ENCODE measurements at regions not wholly inside any gene's neighbourhood (a gene's known extent, or its start where the extent isn't known, plus 50 kb on each side); places are given as distances from the start of the nearest gene placed in this dataset.

GRCh38 chr12:125519026-125519651, 453.9 kb downstream of the AACS start:
- TF ChIP-seq CTCF (IDR thresholded peaks at IDR 0.05; ENCODE audit: low read length, missing control alignments) = no peak
- H3K4me3 ChIP-seq (replicated peaks; ENCODE audit: low read depth, low read length) = no peak overlapping the region
- DNase-seq (ENCODE audit: low read depth) = no peak

- TF ChIP-seq CTCF (IDR thresholded peaks at IDR 0.05; ENCODE audit: low read length, missing control alignments) = no peak
- no peak for DNase-seq (ENCODE audit: low read depth)
Measured at GRCh38 chr12:125525879-125526278, 460.6 kb downstream of the AACS start.

GRCh38 chr12:125528281-125528680, 463.0 kb downstream of the AACS start:
- no peak overlapping the region for H3K4me3 ChIP-seq (replicated peaks; ENCODE audit: low read depth, low read length)
- DNase-seq (ENCODE audit: low read depth) = no peak
- TF ChIP-seq CTCF (IDR thresholded peaks at IDR 0.05; ENCODE audit: low read length, missing control alignments) = no peak

More at GRCh38 chr12:125525879-125526278, 460.6 kb downstream of the AACS start:
- H3K4me3 ChIP-seq (replicated peaks; ENCODE audit: low read depth, low read length) = no peak overlapping the region

- H3K4me3 ChIP-seq (replicated peaks; ENCODE audit: low read depth, low read length) = no peak overlapping the region
- TF ChIP-seq CTCF (IDR thresholded peaks at IDR 0.05; ENCODE audit: low read length, missing control alignments) = no peak
- DNase-seq (ENCODE audit: low read depth) = no peak
Measured at GRCh38 chr12:125530201-125530600, 465.0 kb downstream of the AACS start.

GRCh38 chr12:125530876-125531275, 465.6 kb downstream of the AACS start:
- H3K4me3 ChIP-seq (replicated peaks; ENCODE audit: low read depth, low read length) = no peak overlapping the region
- no peak for TF ChIP-seq CTCF (IDR thresholded peaks at IDR 0.05; ENCODE audit: low read length, missing control alignments)
- DNase-seq (ENCODE audit: low read depth) = no peak

GRCh38 chr12:125531574-125531973, 466.3 kb downstream of the AACS start:
- no peak for TF ChIP-seq CTCF (IDR thresholded peaks at IDR 0.05; ENCODE audit: low read length, missing control alignments)
- no peak overlapping the region for H3K4me3 ChIP-seq (replicated peaks; ENCODE audit: low read depth, low read length)
- DNase-seq (ENCODE audit: low read depth) = no peak

- no peak for DNase-seq (ENCODE audit: low read depth)
- TF ChIP-seq CTCF (IDR thresholded peaks at IDR 0.05; ENCODE audit: low read length, missing control alignments) = no peak
- H3K4me3 ChIP-seq (replicated peaks; ENCODE audit: low read depth, low read length) = no peak overlapping the region
Measured at GRCh38 chr12:125533434-125534029, 468.3 kb downstream of the AACS start.

Data from fibroblast of pulmonary artery (primary cell).